Nucleus accumbens (tissue), 56 donors: ENCODE measurements at regions not wholly inside any gene's neighbourhood (a gene's known extent, or its start where the extent isn't known, plus 50 kb on each side); places are given as distances from the start of the nearest gene placed in this dataset.
"Not testable (repeated sequence)": the region's sequence is repeated elsewhere in the genome, so short reads cannot be mapped to it uniquely, and the experiment has no call there.

ENCODE experiments used
- DNase-seq, 56 donors: peaks; one replicate each; lab custom pipeline; 2025; lab: John Stamatoyannopoulos, UW

GRCh38 chr14:43894534-43894933 is 612.5 kb downstream of the FSCB start:
- DNase-seq: no peak

- DNase-seq: no peak
Measured at GRCh38 chr14:43887523-43887922, 619.6 kb downstream of the FSCB start.

- no peak for DNase-seq
Measured at GRCh38 chr14:43877351-43877960, 629.6 kb downstream of the FSCB start.

GRCh38 chr14:43872752-43873655 is 634.1 kb downstream of the FSCB start:
- DNase-seq: no peak

GRCh38 chr14:43872222-43872621 is 634.9 kb downstream of the FSCB start:
- peak in 3 of 56 donors; percentile 2 to 3 (median 3) for DNase-seq

GRCh38 chr14:43858981-43859380 is 648.1 kb downstream of the FSCB start:
- no peak for DNase-seq

- DNase-seq: no peak
Measured at GRCh38 chr14:43855556-43855955, 651.5 kb downstream of the FSCB start.

- no peak for DNase-seq
Measured at GRCh38 chr14:43853541-43853940, 653.5 kb downstream of the FSCB start.

- no peak for DNase-seq
Measured at GRCh38 chr14:43803076-43803689, 703.9 kb downstream of the FSCB start.

- no peak for DNase-seq
Measured at GRCh38 chr14:43795600-43796228, 711.4 kb downstream of the FSCB start.

- DNase-seq: no peak
Measured at GRCh38 chr14:43793579-43793978, 713.5 kb downstream of the FSCB start.

- no peak for DNase-seq
Measured at GRCh38 chr14:43792980-43793379, 714.1 kb downstream of the FSCB start.

- no peak for DNase-seq
Measured at GRCh38 chr14:43790681-43791080, 716.4 kb downstream of the FSCB start.

- DNase-seq: no peak
Measured at GRCh38 chr14:43789458-43789857, 717.6 kb downstream of the FSCB start.

- no peak for DNase-seq
Measured at GRCh38 chr14:43786066-43786762, 720.9 kb downstream of the FSCB start.

GRCh38 chr14:43784432-43784831 is 722.7 kb downstream of the FSCB start:
- DNase-seq: not testable (repeated sequence)

GRCh38 chr14:43778937-43779639 is 728.0 kb downstream of the FSCB start:
- no peak for DNase-seq

- no peak for DNase-seq
Measured at GRCh38 chr14:43778570-43778936, 728.5 kb downstream of the FSCB start.

GRCh38 chr14:43765474-43765873 is 741.6 kb downstream of the FSCB start:
- DNase-seq: no peak

- no peak for DNase-seq
Measured at GRCh38 chr14:43764433-43764832, 742.6 kb downstream of the FSCB start.
